HFFc6 (cell line): ENCODE measurements at regions not wholly inside any gene's neighbourhood (a gene's known extent, or its start where the extent isn't known, plus 50 kb on each side); places are given as distances from the start of the nearest gene placed in this dataset.
"Not testable (repeated sequence)": the region's sequence is repeated elsewhere in the genome, so short reads cannot be mapped to it uniquely, and the experiment has no call there.

ENCODE experiments used
- DNase-seq: peaks from one replicate; pipeline ENCODE4 v3.0.0-alpha.2; 2018
- H3K27ac Mint-ChIP-seq: 2 replicates; pipeline ENCODE4 v1.8.0; 2020; ENCODE audit warnings: mild to moderate bottlenecking, mixed read lengths
- H3K27me3 Mint-ChIP-seq: 2 replicates; pipeline ENCODE4 v1.8.0; 2021; ENCODE audit warnings: mild to moderate bottlenecking, moderate library complexity, mixed read lengths; ENCODE audit not compliant: insufficient read depth
- H3K36me3 Mint-ChIP-seq: 2 replicates; pipeline ENCODE4 v1.8.0; 2021; ENCODE audit warnings: low read depth, mixed read lengths
- H3K4me1 Mint-ChIP-seq: 2 replicates; pipeline ENCODE4 v1.8.0; 2020; ENCODE audit warnings: low read depth, mixed read lengths
- H3K4me3 Mint-ChIP-seq: 2 replicates; pipeline ENCODE4 v1.8.0; 2020; ENCODE audit warnings: mild to moderate bottlenecking, moderate library complexity, mixed read lengths
- H3K9me3 Mint-ChIP-seq: 2 replicates; pipeline ENCODE4 v1.8.0; 2020; ENCODE audit warnings: mild to moderate bottlenecking, mixed read lengths
- CTCF ChIP-seq: fragments of 200-600 bp; sonication (generic); IDR thresholded peaks from 2 replicates; pipeline ENCODE4 v1.5.0; 2021; ENCODE audit warnings: antibody characterized with exemption, mild to moderate bottlenecking

GRCh38 chr7:68865351-68866199 lies 732.7 kb upstream of the AUTS2 start:
- Mint-ChIP-seq H3K4me1 (no peaks in the 10 kb centered on the region), H3K4me3 (no peak overlapping the region), H3K27ac (no peak overlapping the region), H3K9me3 (peaks cover 42% of the 10 kb centered on the region), H3K27me3 (peaks cover 4% of the 10 kb centered on the region), H3K36me3 (no peaks in the 10 kb centered on the region)
- TF ChIP-seq CTCF, result no peak
- no peak for DNase-seq

- H3K27me3 Mint-ChIP-seq, result peaks cover 4% of the 10 kb centered on the region
- no peak for TF ChIP-seq CTCF
- peaks cover 42% of the 10 kb centered on the region for H3K9me3 Mint-ChIP-seq
- no peaks in the 10 kb centered on the region for H3K36me3 Mint-ChIP-seq
- no peak overlapping the region for H3K27ac Mint-ChIP-seq
- DNase-seq, result no peak
- no peaks in the 10 kb centered on the region for H3K4me1 Mint-ChIP-seq
- H3K4me3 Mint-ChIP-seq, result no peak overlapping the region
These were observed 732.1 kb upstream of the AUTS2 start for GRCh38 chr7:68866200-68866570.

- H3K27ac Mint-ChIP-seq, H3K4me3 Mint-ChIP-seq, DNase-seq, H3K27me3 Mint-ChIP-seq, H3K4me1 Mint-ChIP-seq, H3K36me3 Mint-ChIP-seq: not testable (repeated sequence)
- H3K9me3 Mint-ChIP-seq, result peaks cover 44% of the 10 kb centered on the region
These were observed 731.6 kb upstream of the AUTS2 start for GRCh38 chr7:68866721-68867120.

GRCh38 chr7:68868978-68869377 lies 729.3 kb upstream of the AUTS2 start:
- peaks cover 2% of the 10 kb centered on the region for H3K27me3 Mint-ChIP-seq
- H3K9me3 Mint-ChIP-seq, result peaks cover 53% of the 10 kb centered on the region
- H3K36me3 Mint-ChIP-seq, result no peaks in the 10 kb centered on the region
- H3K4me3 Mint-ChIP-seq, result no peak overlapping the region
- no peak for TF ChIP-seq CTCF
- no peaks in the 10 kb centered on the region for H3K4me1 Mint-ChIP-seq
- no peak overlapping the region for H3K27ac Mint-ChIP-seq
- no peak for DNase-seq

GRCh38 chr7:68873616-68874015 lies 724.7 kb upstream of the AUTS2 start:
- Mint-ChIP-seq H3K27ac (no peak overlapping the region), H3K4me1 (no peaks in the 10 kb centered on the region), H3K9me3 (peaks cover 35% of the 10 kb centered on the region), H3K4me3 (no peak overlapping the region), H3K27me3 (no peaks in the 10 kb centered on the region; the same call in 1 of the 2 replicates), H3K36me3 (no peaks in the 10 kb centered on the region)
- no peak for TF ChIP-seq CTCF
- no peak for DNase-seq

- Mint-ChIP-seq H3K4me3 (no peak overlapping the region), H3K9me3 (peaks cover 33% of the 10 kb centered on the region), H3K4me1 (no peaks in the 10 kb centered on the region), H3K27ac (no peak overlapping the region), H3K36me3 (no peaks in the 10 kb centered on the region), H3K27me3 (no peaks in the 10 kb centered on the region)
- TF ChIP-seq CTCF, result no peak
- no peak for DNase-seq
These were observed 722.4 kb upstream of the AUTS2 start for GRCh38 chr7:68875857-68876256.

GRCh38 chr7:68887116-68887515 lies 711.2 kb upstream of the AUTS2 start:
- H3K4me1 Mint-ChIP-seq, DNase-seq: not testable (repeated sequence)

More at GRCh38 chr7:68887116-68887515, 711.2 kb upstream of the AUTS2 start:
- H3K4me3 Mint-ChIP-seq, H3K27ac Mint-ChIP-seq, H3K27me3 Mint-ChIP-seq, H3K36me3 Mint-ChIP-seq: not testable (repeated sequence)
- H3K9me3 Mint-ChIP-seq, result peaks cover 21% of the 10 kb centered on the region
